GDM1 (cell line): ENCODE measurements at regions not wholly inside any gene's neighbourhood (a gene's known extent, or its start where the extent isn't known, plus 50 kb on each side); places are given as distances from the start of the nearest gene placed in this dataset.

Source experiments
- DNase-seq: peaks from one replicate; lab custom pipeline; 2025; lab: John Stamatoyannopoulos, UW

DNA sequence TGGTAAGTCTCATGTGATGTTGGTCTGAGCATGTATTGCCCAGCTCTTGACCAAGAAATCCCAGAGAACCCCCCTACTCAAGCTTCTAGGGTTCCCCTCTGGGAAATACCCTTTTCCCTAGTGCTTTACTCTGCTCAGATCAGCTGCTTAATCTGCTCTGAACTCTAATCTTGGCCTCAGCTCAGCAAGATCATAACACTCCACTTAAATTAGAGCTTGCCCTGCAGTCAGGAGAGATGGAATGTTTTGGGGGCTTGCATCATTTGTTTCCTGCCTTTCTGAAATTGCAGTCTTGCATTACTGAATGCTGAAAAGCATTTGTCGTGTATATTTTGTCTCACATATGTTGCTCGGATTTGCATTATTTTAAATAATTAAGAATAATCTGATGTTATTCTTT is 1153.6 kb downstream of the FSTL5 start:
- DNase-seq: no peak
